GM23338 (cell line): ENCODE measurements at regions not wholly inside any gene's neighbourhood (a gene's known extent, or its start where the extent isn't known, plus 50 kb on each side); places are given as distances from the start of the nearest gene placed in this dataset.

Experiments used
- ATAC-seq: fragments of 200-7000 bp; cut with Tn5 transposase; 3 replicates; pipeline ENCODE4 v1.9.1; 2020
- DNase-seq: peaks from one replicate; pipeline ENCODE4 v3.0.0-alpha.2; 2015; ENCODE audit warnings: low spot score
- H2AFZ ChIP-seq: fragments of 200-600 bp; sonication (generic); 2 replicates; pipeline ENCODE4 v1.8.0; 2016; ENCODE audit warnings: antibody characterized with exemption, mild to moderate bottlenecking, moderate library complexity
- H3F3A ChIP-seq: fragments of 200-600 bp; sonication (generic); replicated peaks from 2 replicates; pipeline ENCODE4 v1.8.0; 2017; ENCODE audit warnings: antibody characterized with exemption, mixed run types, low read depth
- H3K27ac ChIP-seq: fragments of 200-600 bp; sonication (generic); 2 replicates; pipeline ENCODE4 v1.6.1; 2016; ENCODE audit warnings: low read depth
- H3K27me3 ChIP-seq: fragments of 200-600 bp; sonication (generic); 2 replicates; pipeline ENCODE4 v1.8.0; 2016; ENCODE audit warnings: mild to moderate bottlenecking, mixed run types, moderate library complexity; ENCODE audit not compliant: insufficient read depth
- H3K36me3 ChIP-seq: fragments of 200-600 bp; sonication (generic); 2 replicates; pipeline ENCODE4 v1.8.0; 2016; ENCODE audit warnings: mild to moderate bottlenecking; ENCODE audit not compliant: insufficient read depth
- H3K4me1 ChIP-seq: fragments of 200-600 bp; sonication (generic); 2 replicates; pipeline ENCODE4 v1.8.0; 2016; ENCODE audit warnings: mild to moderate bottlenecking, moderate library complexity; ENCODE audit not compliant: insufficient read depth
- H3K4me2 ChIP-seq: fragments of 200-600 bp; sonication (generic); 2 replicates; pipeline ENCODE4 v1.7.1; 2017; ENCODE audit warnings: mixed run types
- H3K4me3 ChIP-seq: fragments of 200-600 bp; sonication (generic); 2 replicates; pipeline ENCODE4 v1.6.1; 2016; ENCODE audit warnings: mixed run types
- H3K79me2 ChIP-seq: fragments of 200-600 bp; sonication (generic); replicated peaks from 2 replicates; pipeline ENCODE4 v1.8.0; 2017; ENCODE audit warnings: mild to moderate bottlenecking; ENCODE audit not compliant: insufficient read depth
- H3K9me2 ChIP-seq: fragments of 200-600 bp; sonication (generic); 2 replicates; pipeline ENCODE4 v1.8.0; 2017; ENCODE audit not compliant: insufficient read depth
- H4K20me1 ChIP-seq: fragments of 200-600 bp; sonication (generic); replicated peaks from 2 replicates; pipeline ENCODE4 v1.8.0; 2017; ENCODE audit warnings: mild to moderate bottlenecking; ENCODE audit not compliant: insufficient read depth
- H3K27ac Mint-ChIP-seq: 2 replicates; pipeline ENCODE4 v1.8.0; 2020; ENCODE audit warnings: inconsistent platforms, mild to moderate bottlenecking, moderate library complexity, mixed read lengths
- H3K27me3 Mint-ChIP-seq: 3 replicates; pipeline ENCODE4 v1.8.0; 2022; ENCODE audit warnings: low read depth, mild to moderate bottlenecking, moderate library complexity, mixed read lengths, inconsistent platforms; ENCODE audit not compliant: insufficient read depth, poor library complexity
- H3K36me3 Mint-ChIP-seq: 3 replicates; pipeline ENCODE4 v1.8.0; 2021; ENCODE audit warnings: low read depth, mild to moderate bottlenecking, inconsistent platforms, moderate library complexity, mixed read lengths
- H3K4me1 Mint-ChIP-seq: 3 replicates; pipeline ENCODE4 v1.8.0; 2020; ENCODE audit warnings: mild to moderate bottlenecking, inconsistent platforms, mixed read lengths
- H3K4me3 Mint-ChIP-seq: 3 replicates; pipeline ENCODE4 v1.8.0; 2021; ENCODE audit warnings: moderate library complexity, mild to moderate bottlenecking, inconsistent platforms, mixed read lengths
- H3K9me3 Mint-ChIP-seq: 3 replicates; pipeline ENCODE4 v1.8.0; 2020; ENCODE audit warnings: moderate library complexity, mild to moderate bottlenecking, inconsistent platforms, mixed read lengths
- CTCF ChIP-seq, 2 experiments: fragments of 200-600 bp in 1 of 2; sonication (generic) in 1 of 2; conservative IDR thresholded peaks; 2 replicates each; pipeline versions ENCODE4 v1.5.1 to v1.6.1; 2016 to 2017; ENCODE audit warnings: antibody characterized with exemption in 2 of 2, low read depth in 2 of 2, mild to moderate bottlenecking in 2 of 2, moderate library complexity in 1 of 2
- EZH2 ChIP-seq: fragments of 200-600 bp; sonication (generic); IDR thresholded peaks from one replicate; pipeline ENCODE4 v1.8.0; 2017; ENCODE audit warnings: antibody characterized with exemption, mild to moderate bottlenecking, low read depth; ENCODE audit not compliant: unreplicated experiment
- REST ChIP-seq: IDR thresholded peaks from one replicate; pipeline ENCODE4 v1.6.1; 2018; ENCODE audit warnings: antibody characterized with exemption; ENCODE audit not compliant: unreplicated experiment
- TF ChIP-seq, protein P1 (sequence below): fragments of 250-450 bp; sonication (Bioruptor Pico); IDR thresholded peaks from 2 replicates; pipeline ENCODE4 v1.5.0; 2020; ENCODE audit warnings: mild to moderate bottlenecking, moderate library complexity

DNA sequence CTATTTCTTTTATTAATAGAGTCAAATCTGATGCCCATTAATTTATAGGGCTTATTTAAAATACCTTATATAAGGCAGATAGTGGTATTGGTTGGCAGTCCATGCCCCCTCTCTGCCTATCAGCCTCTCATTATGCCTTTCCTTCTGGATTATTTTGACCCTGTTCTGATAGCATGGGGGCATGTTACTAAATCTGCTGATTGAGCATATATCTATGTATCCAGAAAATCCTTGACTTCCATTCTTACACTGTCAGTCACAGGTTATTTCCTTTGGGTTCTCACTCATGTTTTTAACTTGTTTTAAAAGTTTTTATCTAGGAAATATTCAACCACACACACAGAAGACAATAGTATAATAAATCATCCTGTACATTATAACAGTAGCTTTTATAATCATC, 1184.9 kb downstream of the HACE1 start (continued):
- no peak for TF ChIP-seq REST

- Histone ChIP-seq H3K9me2 (no peaks in the 10 kb centered on the region), H3K79me2 (no peaks in the 10 kb centered on the region), H3K4me1 (no peaks in the 10 kb centered on the region), H2AFZ (no peak overlapping the region), H3K36me3 (no peaks in the 10 kb centered on the region), H3K4me3 (no peak overlapping the region), H3K4me2 (no peak overlapping the region), H3F3A (no peaks in the 10 kb centered on the region), H4K20me1 (no peaks in the 10 kb centered on the region), H3K27ac (no peak overlapping the region), H3K27me3 (no peaks in the 10 kb centered on the region)
- Mint-ChIP-seq H3K4me3 (no peak overlapping the region), H3K36me3 (peaks cover 5% of the 10 kb centered on the region; the same call in 2 of the 3 replicates), H3K4me1 (no peaks in the 10 kb centered on the region), H3K9me3 (peaks cover 10% of the 10 kb centered on the region; the same call in 2 of the 3 replicates), H3K27ac (no peak overlapping the region), H3K27me3 (no peaks in the 10 kb centered on the region)
- DNase-seq (peak; percentile 46), ATAC-seq (no peak)
- TF ChIP-seq EZH2 (no peak), CTCF (conservative IDR thresholded peaks at IDR 0.05; ENCODE audit: low read depth in 2 of 2) (peak; percentile 39 to 40)
- TF ChIP-seq, protein P1, sequence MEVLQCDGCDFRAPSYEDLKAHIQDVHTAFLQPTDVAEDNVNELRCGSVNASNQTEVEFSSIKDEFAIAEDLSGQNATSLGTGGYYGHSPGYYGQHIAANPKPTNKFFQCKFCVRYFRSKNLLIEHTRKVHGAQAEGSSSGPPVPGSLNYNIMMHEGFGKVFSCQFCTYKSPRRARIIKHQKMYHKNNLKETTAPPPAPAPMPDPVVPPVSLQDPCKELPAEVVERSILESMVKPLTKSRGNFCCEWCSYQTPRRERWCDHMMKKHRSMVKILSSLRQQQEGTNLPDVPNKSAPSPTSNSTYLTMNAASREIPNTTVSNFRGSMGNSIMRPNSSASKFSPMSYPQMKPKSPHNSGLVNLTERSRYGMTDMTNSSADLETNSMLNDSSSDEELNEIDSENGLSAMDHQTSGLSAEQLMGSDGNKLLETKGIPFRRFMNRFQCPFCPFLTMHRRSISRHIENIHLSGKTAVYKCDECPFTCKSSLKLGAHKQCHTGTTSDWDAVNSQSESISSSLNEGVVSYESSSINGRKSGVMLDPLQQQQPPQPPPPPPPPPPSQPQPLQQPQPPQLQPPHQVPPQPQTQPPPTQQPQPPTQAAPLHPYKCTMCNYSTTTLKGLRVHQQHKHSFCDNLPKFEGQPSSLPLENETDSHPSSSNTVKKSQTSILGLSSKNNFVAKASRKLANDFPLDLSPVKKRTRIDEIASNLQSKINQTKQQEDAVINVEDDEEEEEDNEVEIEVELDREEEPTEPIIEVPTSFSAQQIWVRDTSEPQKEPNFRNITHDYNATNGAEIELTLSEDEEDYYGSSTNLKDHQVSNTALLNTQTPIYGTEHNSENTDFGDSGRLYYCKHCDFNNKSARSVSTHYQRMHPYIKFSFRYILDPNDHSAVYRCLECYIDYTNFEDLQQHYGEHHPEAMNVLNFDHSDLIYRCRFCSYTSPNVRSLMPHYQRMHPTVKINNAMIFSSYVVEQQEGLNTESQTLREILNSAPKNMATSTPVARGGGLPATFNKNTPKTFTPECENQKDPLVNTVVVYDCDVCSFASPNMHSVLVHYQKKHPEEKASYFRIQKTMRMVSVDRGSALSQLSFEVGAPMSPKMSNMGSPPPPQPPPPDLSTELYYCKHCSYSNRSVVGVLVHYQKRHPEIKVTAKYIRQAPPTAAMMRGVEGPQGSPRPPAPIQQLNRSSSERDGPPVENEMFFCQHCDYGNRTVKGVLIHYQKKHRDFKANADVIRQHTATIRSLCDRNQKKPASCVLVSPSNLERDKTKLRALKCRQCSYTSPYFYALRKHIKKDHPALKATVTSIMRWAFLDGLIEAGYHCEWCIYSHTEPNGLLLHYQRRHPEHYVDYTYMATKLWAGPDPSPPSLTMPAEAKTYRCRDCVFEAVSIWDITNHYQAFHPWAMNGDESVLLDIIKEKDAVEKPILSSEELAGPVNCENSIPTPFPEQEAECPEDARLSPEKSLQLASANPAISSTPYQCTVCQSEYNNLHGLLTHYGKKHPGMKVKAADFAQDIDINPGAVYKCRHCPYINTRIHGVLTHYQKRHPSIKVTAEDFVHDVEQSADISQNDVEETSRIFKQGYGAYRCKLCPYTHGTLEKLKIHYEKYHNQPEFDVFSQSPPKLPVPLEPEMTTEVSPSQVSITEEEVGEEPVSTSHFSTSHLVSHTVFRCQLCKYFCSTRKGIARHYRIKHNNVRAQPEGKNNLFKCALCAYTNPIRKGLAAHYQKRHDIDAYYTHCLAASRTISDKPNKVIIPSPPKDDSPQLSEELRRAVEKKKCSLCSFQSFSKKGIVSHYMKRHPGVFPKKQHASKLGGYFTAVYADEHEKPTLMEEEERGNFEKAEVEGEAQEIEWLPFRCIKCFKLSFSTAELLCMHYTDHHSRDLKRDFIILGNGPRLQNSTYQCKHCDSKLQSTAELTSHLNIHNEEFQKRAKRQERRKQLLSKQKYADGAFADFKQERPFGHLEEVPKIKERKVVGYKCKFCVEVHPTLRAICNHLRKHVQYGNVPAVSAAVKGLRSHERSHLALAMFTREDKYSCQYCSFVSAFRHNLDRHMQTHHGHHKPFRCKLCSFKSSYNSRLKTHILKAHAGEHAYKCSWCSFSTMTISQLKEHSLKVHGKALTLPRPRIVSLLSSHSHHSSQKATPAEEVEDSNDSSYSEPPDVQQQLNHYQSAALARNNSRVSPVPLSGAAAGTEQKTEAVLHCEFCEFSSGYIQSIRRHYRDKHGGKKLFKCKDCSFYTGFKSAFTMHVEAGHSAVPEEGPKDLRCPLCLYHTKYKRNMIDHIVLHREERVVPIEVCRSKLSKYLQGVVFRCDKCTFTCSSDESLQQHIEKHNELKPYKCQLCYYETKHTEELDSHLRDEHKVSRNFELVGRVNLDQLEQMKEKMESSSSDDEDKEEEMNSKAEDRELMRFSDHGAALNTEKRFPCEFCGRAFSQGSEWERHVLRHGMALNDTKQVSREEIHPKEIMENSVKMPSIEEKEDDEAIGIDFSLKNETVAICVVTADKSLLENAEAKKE (CRISPR knock-in tag), result no peak
Observed at GRCh38 chr6:103672169-103672568, 1187.5 kb downstream of the HACE1 start.
